NCI-H1436 treated with DMSO at 0.1 percent for 48 hours (cell line): ENCODE measurements at regions not wholly inside any gene's neighbourhood (a gene's known extent, or its start where the extent isn't known, plus 50 kb on each side); places are given as distances from the start of the nearest gene placed in this dataset.
A peak's percentile ranks its signal among the peaks of the same experiment; 100 is the strongest.
"Not testable (repeated sequence)": the region's sequence is repeated elsewhere in the genome, so short reads cannot be mapped to it uniquely, and the experiment has no call there.

Experiments
- DNase-seq: peaks from one replicate; lab custom pipeline; 2025; lab: John Stamatoyannopoulos, UW

DNA sequence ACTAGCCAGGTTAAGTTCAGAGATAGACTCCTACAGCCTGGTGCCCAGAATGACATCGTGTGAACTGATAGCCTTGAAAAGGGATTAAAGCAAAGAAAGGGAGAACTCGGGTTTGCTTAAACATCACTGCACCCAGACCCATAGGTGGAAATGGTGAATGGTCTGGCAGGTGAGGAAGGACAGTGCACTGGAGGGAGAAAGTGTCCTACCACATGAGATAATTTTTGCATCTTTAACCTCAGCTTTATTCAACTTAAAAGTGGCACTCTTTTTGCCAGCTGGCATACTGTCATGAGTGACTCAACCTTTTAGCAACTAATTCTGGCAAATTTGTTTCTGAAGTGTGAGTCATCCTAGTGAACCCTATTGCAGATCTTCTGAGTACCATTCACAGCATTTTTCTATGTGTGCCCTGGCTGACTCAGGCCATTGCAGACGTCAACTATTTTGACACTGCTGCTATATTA, 53.0 kb upstream of the DAPP1 start:
- no peak for DNase-seq

DNA sequence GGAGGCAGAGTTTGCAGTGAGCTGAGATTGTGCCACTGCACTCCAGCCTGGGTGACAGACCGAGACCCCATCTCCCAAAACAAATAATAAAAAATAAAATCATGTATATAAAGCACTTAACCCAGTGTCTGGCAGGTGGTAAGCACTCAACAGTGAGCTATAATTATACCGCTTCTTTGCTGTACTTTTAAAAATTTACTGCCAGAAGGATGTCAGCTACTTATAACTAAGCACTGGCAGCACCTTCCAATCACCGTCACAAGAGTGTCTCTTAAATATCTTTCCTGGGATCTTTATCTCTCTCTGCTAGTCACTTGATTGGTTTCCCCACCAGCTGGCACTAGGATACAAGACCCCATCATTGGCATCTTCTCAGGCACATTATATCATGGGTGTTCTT, 53.9 kb upstream of the DAPP1 start:
- DNase-seq: peak; percentile 54

DNA sequence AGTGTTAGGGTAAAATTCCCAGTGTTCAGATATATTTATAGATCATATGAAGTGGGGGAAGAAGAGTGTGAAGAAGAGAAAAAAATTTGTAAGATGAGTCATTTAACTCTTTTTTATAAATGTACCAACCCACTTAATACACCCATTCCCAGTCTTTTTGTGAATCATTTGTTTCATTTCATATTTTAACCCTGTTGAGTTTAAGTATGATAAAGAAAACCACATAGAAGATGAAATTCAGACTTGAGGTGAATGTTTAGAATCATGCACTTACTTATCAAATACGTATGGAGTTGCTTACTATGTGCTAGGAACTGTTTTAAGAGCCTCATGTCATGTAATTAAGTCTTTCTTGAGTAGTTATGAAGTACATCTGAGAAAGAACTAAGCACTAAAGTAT, 56.6 kb upstream of the DAPP1 start:
- DNase-seq: no peak

DNA sequence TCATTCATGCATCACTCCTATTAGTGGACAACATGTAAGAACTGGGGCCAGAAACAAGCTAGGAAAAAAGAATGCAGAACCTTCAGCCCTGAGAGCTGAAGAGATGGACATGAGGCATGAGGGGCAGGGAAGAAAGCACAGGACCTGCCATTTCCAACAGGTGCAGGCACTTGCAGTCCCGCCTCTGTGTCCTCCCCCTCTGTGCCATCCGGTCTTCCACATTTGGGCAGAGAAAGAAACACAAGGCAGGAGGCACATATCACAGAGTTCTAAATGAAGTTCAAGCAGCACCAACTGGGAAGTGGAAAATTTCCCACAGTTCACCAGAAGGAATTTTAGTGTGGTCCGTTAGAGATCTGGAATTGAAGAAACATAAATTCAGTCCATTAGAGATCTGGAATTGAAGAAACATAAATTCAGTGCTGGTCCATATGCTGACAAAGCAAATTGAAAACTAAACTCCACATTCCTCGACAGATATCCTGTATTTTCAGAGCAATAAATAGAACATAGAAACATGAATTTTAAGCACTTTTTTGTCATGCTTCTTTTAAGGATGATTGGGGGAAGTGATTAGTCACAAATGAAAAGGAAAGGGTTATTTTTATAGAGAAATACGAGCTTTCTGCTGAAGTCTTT, 57.2 kb upstream of the DAPP1 start:
- no peak for DNase-seq

- no peak for DNase-seq
Measured at GRCh38 chr4:99755223-99755944, 61.2 kb upstream of the DAPP1 start.

DNA sequence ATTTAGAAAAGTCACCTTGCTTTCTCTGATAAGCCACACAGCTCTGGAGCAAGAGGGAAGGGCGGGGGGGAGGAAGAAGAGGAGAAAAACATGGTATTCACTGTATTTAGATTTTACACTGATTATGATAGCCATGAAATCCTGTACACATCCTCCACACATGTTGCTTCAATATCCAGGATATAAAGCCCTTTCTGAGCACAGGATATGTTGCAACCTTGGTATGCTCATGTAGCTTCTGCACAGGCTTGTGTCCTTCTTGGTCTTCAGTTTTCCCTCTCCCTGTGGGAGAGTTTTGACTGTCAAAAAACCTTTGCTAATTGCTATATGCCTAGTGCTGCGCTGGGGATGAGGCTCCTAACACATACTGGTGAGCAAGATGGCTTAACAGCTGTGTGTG, 61.9 kb upstream of the DAPP1 start:
- DNase-seq: no peak

DNA sequence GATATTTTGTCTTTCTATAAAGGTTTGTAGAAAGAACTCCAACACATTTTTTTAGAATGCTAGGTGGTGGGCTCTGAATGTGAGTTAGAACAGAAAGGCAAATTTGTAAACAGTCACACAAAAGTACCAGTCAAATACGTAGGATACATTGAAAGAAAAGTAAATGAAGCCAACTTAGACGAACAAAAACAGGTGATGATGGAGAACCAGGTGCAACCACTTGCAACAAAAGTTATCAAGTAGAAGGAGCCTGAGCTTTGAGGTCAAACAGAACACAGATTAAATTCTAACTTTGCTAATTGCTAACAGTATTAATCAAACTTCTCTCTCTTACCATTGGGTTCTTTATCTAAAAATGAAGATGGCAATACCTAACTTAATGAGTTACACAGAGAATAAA, 62.7 kb upstream of the DAPP1 start:
- no peak for DNase-seq

GRCh38 chr4:99749445-99750391, 66.9 kb upstream of the DAPP1 start:
- peak; percentile 8 for DNase-seq

DNA sequence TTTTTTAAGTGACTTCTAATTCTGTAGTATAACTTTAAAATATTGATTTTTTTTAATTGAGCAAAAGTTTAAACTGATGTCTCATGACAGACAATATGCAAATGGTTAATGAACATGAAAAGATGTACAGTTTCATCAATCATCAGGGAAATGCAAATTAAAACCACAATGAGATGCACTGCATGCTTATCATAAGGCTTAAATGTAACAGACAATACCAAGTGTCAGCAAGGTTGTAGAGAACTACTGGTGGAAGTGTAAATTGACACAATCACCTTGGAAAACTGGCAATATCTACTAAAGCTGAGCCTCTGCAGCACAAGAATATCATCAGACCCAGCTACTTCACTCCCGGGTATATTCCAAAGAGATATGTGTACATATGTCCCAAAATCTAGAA, 70.2 kb upstream of the DAPP1 start:
- no peak for DNase-seq

- DNase-seq: no peak
Measured at GRCh38 chr4:99736846-99737245, 79.2 kb upstream of the C4orf54 start.

DNA sequence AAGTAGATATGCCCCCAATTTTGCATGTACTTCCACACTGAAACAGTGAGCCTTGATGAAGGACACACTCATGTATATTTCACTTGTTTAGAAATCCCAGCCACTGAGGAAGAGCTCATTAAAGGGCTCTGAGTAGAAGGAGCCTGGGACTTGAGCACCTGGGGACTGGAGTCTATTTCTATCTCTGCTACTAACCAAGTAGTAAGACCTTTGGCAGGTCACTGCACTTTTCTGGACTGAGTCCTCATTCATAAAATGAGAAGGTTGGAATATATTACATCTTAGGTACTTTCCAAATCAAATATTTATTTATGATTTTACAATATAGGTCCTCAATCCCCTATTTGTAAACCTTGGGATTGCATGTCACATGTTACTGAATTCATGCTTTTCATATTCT, 78.2 kb upstream of the C4orf54 start:
- no peak for DNase-seq

DNA sequence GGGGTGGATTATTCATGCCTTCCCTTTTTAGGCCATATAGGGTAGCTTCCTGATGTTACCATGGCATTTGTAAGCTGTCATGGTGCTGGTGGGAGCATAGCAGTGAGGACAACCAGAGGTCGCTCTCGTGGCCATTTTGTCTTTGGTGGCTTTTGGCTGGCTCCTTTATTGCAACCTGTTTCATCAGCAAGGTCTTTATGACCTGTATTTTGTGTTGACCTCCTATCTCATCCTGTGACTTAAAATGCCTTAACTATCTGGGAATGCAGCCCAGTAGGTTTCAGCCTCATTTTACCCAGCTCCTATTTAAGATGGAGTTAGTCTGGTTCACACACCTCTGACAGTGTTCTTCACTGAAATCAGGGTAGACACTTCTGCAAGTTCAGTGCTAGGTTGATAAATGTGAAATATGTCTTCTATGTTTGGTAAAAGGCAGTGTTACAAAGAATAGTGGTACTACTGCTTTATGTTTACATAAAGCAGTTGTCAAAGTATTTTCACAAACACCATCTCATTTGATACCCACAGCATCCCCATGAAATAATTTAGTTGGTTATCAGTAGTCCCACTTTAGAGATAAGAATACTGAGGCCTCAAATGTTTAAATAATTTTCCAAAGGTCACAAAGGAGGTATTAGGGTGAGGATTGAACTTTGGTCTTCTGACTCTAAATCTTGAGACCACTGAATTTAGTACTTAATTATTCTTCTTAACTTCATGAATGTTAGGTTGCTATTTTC, 77.1 kb upstream of the C4orf54 start:
- no peak for DNase-seq

- DNase-seq: not testable (repeated sequence)
Measured at GRCh38 chr4:99733455-99733854, 75.8 kb upstream of the C4orf54 start.

DNA sequence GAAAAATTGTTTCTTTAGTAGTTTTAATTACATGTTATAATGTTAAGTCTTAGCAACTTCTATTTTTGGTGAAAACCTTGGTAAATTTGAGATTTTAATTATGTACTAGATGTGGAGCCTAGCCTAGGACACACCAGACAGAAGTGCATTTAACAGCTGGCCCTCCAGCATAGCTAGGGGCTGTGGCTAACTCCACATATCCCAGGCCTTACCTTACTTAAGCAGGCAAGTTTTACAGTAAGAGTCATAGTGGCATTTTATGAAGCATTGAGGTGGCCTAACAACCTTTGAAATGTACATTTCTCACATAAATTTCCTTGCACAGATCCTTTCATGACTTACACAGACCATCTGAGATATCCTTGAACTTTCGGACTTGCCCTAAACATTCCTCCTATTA, 71.6 kb upstream of the C4orf54 start:
- DNase-seq: no peak

GRCh38 chr4:99724067-99724466, 66.4 kb upstream of the C4orf54 start:
- no peak for DNase-seq

GRCh38 chr4:99723612-99724011, 66.0 kb upstream of the C4orf54 start:
- DNase-seq: no peak

DNA sequence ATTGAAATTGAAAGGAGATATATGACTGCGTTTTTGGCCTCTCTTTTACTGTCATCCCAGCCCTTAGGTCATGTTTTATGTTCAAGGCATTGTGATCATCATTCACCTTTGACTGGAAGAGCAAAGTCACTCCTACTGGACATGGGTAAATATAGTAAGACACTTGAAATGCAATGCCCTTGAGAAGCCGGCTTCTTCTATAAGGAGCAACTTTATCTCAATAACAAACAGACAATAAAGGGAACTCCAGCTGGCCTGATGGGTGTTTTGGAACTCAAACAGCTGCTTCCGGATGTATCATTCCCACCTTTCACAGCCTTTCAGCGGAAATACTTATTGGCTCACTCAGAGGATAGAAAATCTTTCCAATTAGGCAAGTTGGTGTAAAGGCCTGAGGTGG, 65.1 kb upstream of the C4orf54 start:
- no peak for DNase-seq

DNA sequence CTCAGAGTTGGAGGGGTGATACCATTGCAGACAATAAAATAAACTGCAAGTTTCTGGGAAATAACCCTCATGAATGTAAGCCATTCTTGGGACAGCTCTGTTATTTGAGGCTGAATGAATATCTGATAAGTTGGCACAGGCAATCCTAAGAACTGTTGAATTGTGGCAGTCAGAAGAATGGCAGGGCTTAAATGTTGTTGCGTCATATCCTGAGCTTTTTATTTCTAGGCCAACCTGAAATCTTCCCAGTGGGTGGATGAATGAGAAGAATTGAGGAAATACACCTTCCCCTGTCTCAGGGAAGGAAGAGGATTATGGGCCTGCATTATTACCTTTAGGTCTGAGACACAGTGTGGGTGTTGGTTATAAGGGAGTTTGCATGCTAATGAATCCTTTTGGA, 64.4 kb upstream of the C4orf54 start:
- no peak for DNase-seq

- no peak for DNase-seq
Measured at GRCh38 chr4:99720206-99720605, 62.6 kb upstream of the C4orf54 start.

GRCh38 chr4:99716996-99717395, 59.4 kb upstream of the C4orf54 start:
- DNase-seq: no peak

DNA sequence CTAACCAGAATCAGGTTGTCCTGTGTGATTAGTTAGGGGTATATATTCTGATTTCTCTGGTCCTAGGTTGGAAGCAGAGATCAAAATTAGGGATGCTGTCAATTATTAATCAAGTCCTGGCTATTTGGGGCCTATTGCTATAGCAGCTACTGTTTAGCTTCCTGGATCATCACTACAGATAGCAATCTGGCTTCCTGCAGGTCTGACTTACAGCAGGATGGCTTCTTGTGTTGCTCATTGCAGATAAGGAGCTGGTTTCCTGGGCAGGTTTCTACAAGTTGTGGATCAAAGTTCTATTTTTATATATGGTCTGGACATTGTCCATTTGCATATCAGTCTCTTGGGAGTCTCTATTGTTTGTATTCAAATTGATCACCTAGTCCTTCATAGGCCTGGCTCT, 57.7 kb upstream of the C4orf54 start:
- no peak for DNase-seq

DNA sequence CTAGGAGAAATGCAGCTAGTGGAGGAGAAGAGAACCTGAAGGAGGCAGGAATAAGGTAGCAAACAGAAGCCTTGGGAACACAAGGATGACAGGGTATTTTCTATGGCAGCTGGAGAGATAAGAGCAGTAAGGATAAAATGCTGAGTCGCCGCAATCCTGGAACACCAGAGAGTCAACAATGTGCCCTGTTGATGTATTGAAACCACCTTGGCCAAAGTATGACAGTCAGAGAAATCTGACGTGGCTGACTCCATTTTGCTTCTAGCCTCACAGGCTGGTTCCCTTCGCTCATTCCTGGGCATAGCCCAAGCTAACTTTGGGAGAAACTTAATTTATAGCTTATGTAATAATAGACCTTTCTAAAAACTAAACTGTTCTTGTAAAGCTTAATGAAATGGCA, 56.6 kb upstream of the C4orf54 start:
- DNase-seq: no peak
